ENCODE measurements at regions not wholly inside any gene's neighbourhood (a gene's known extent, or its start where the extent isn't known, plus 50 kb on each side); places are given as distances from the start of the nearest gene placed in this dataset.

- H3K9me3 ChIP-seq, result no peaks in the 10 kb centered on the region
- H4K20me1 ChIP-seq, result no peaks in the 10 kb centered on the region
- H3K9ac ChIP-seq, result no peak overlapping the region
- H3K4me1 ChIP-seq, result 0 out of 2 replicates have a peak, but pooled peaks cover 4% of the 10 kb centered on the region
- H3K36me3 ChIP-seq, result no peaks in the 10 kb centered on the region
- no peak overlapping the region for H3K4me3 ChIP-seq
- H3K27me3 ChIP-seq, result no peaks in the 10 kb centered on the region
- TF ChIP-seq Cebpa-rat (IDR thresholded peaks at IDR 0.05), result no peak
- no peak overlapping the region for H3K27ac ChIP-seq
- H3K4me2 ChIP-seq, result no peak overlapping the region
Observed at GRCh38 chr13:106143392-106143791, 392.1 kb downstream of the EFNB2 start.

- H3K4me3 ChIP-seq, result no peak overlapping the region
- H3K4me2 ChIP-seq, result no peak overlapping the region
- no peaks in the 10 kb centered on the region for H3K4me1 ChIP-seq
- H3K9me3 ChIP-seq, result no peaks in the 10 kb centered on the region
- H3K36me3 ChIP-seq, result no peaks in the 10 kb centered on the region
- H3K27ac ChIP-seq, result no peak overlapping the region
- H3K9ac ChIP-seq, result no peak overlapping the region
- no peaks in the 10 kb centered on the region for H4K20me1 ChIP-seq
- no peak for TF ChIP-seq Cebpa-rat (IDR thresholded peaks at IDR 0.05)
- H3K27me3 ChIP-seq, result no peaks in the 10 kb centered on the region
Observed at GRCh38 chr13:106140476-106140875, 395.0 kb downstream of the EFNB2 start.

- no peak overlapping the region for H3K4me2 ChIP-seq
- no peak overlapping the region for H3K4me3 ChIP-seq
- no peaks in the 10 kb centered on the region for H3K9me3 ChIP-seq
- no peak for TF ChIP-seq Cebpa-rat (IDR thresholded peaks at IDR 0.05)
- no peaks in the 10 kb centered on the region for H3K36me3 ChIP-seq
- no peak overlapping the region for H3K9ac ChIP-seq
- H3K27ac ChIP-seq, result no peak overlapping the region
- no peaks in the 10 kb centered on the region for H3K27me3 ChIP-seq
- no peaks in the 10 kb centered on the region for H3K4me1 ChIP-seq
- H4K20me1 ChIP-seq, result no peaks in the 10 kb centered on the region
Observed at GRCh38 chr13:106139942-106140341, 395.5 kb downstream of the EFNB2 start.

DNA sequence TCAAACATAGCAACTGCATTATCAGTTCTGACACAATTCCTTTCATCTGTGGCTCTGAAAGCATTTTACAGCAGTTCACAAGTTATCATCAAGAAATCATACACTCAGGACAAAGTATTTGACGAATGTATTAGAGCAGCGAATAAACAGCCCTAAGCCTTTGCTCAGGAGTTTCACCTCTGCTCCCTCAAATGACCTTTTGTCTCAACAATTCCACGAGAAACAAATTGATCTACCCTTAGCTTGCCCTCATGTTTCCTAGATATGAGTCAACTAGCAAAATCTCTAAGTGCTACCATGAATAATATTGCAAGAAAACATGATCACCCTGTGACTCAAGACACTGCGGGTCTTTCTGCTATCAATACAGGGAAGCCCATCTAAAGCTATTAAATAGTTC lies 396.1 kb downstream of the EFNB2 start:
- Histone ChIP-seq H3K27me3 (no peaks in the 10 kb centered on the region), H3K36me3 (no peaks in the 10 kb centered on the region), H4K20me1 (no peaks in the 10 kb centered on the region), H3K4me3 (no peak overlapping the region), H3K9me3 (peaks cover 4% of the 10 kb centered on the region), H3K9ac (no peak overlapping the region), H3K4me2 (no peak overlapping the region), H3K27ac (no peak overlapping the region), H3K4me1 (no peaks in the 10 kb centered on the region)
- no peak for TF ChIP-seq Cebpa-rat (IDR thresholded peaks at IDR 0.05)

- Histone ChIP-seq H3K9me3 (peaks cover 11% of the 10 kb centered on the region), H3K27ac (no peak overlapping the region), H3K9ac (no peak overlapping the region), H3K36me3 (no peaks in the 10 kb centered on the region), H3K4me3 (no peak overlapping the region), H3K4me1 (no peaks in the 10 kb centered on the region), H4K20me1 (no peaks in the 10 kb centered on the region), H3K4me2 (no peak overlapping the region), H3K27me3 (no peaks in the 10 kb centered on the region)
- no peak for TF ChIP-seq Cebpa-rat (IDR thresholded peaks at IDR 0.05)
Observed at GRCh38 chr13:106138620-106139019, 396.8 kb downstream of the EFNB2 start.

DNA sequence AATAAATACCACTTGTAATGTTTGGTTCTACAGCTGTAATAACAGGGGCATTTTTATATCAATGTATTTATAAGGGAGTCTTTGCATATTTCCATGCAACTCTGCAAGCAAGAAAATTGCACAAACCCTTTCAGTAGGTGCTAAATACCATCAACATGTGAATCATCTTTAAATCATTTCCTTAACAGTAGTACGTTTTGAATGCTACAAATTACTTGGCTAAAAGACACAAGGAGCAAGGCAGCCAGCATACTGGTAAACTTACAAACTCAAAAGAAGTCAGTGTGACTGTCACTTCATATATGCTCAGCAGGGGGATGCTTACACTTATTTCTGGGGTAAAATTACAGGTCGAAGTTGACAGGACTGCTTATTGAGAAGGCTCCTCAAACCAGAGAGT lies 402.4 kb downstream of the EFNB2 start:
- no peaks in the 10 kb centered on the region for H4K20me1 ChIP-seq
- no peak for TF ChIP-seq Cebpa-rat (IDR thresholded peaks at IDR 0.05)
- H3K36me3 ChIP-seq, result no peaks in the 10 kb centered on the region
- no peaks in the 10 kb centered on the region for H3K4me1 ChIP-seq
- H3K27me3 ChIP-seq, result no peaks in the 10 kb centered on the region
- H3K4me2 ChIP-seq, result no peak overlapping the region
- no peak overlapping the region for H3K9ac ChIP-seq
- peaks cover 18% of the 10 kb centered on the region for H3K9me3 ChIP-seq
- no peak overlapping the region for H3K27ac ChIP-seq
- H3K4me3 ChIP-seq, result no peak overlapping the region

GRCh38 chr13:106132216-106132615 lies 403.2 kb downstream of the EFNB2 start:
- Histone ChIP-seq H3K36me3 (no peaks in the 10 kb centered on the region), H3K9ac (no peak overlapping the region), H3K4me2 (no peak overlapping the region), H3K27me3 (no peaks in the 10 kb centered on the region), H4K20me1 (no peaks in the 10 kb centered on the region), H3K4me3 (no peak overlapping the region), H3K4me1 (no peaks in the 10 kb centered on the region), H3K27ac (no peak overlapping the region), H3K9me3 (peaks cover 18% of the 10 kb centered on the region)
- no peak for TF ChIP-seq Cebpa-rat (IDR thresholded peaks at IDR 0.05)

DNA sequence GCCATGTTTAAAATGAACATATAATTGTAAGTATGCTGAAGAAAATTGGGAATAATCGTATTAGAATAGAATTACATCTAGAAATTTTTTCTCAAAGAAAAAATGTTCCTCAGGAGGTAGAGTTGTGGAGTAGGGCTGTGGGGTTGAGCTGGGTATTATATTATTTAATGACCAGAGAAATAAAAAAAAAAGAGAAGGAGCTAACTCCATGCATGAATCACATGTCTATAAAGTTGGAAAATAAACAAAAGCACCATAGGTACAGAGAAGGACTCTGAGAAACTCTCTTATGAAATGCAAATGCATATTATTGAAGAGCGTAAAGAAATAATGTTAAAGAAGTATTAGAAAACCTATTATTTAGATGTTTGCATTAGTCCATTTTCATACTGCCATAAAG lies 405.5 kb downstream of the EFNB2 start:
- TF ChIP-seq Cebpa-rat (IDR thresholded peaks at IDR 0.05), result no peak
- Histone ChIP-seq H3K27ac (no peak overlapping the region), H4K20me1 (no peaks in the 10 kb centered on the region), H3K36me3 (no peaks in the 10 kb centered on the region), H3K9me3 (peaks cover 18% of the 10 kb centered on the region), H3K4me2 (no peak overlapping the region), H3K9ac (no peak overlapping the region), H3K4me3 (no peak overlapping the region), H3K27me3 (no peaks in the 10 kb centered on the region), H3K4me1 (no peaks in the 10 kb centered on the region)

DNA sequence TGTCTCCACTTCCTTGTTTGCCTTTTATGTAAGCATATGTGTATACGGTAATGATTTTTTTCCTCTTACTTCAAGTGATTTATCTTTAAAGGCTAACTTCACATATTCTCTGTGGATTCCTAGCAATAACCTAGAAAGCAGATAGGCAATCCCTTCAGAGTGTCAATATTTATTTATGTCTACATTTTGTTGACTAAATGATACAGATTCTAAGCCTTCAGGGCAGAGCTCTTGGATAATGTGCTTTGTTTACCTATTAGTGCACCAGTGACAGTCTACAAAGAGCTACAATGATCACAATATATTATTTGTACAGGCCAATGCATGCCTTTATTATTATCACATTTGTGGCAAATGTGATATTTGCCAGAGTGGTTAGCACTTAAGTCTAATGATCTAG lies 406.2 kb downstream of the EFNB2 start:
- Histone ChIP-seq H3K27me3 (no peaks in the 10 kb centered on the region), H3K36me3 (no peaks in the 10 kb centered on the region), H3K4me2 (no peak overlapping the region), H4K20me1 (no peaks in the 10 kb centered on the region), H3K9me3 (peaks cover 14% of the 10 kb centered on the region), H3K4me3 (no peak overlapping the region), H3K4me1 (no peaks in the 10 kb centered on the region), H3K27ac (no peak overlapping the region), H3K9ac (no peak overlapping the region)
- no peak for TF ChIP-seq Cebpa-rat (IDR thresholded peaks at IDR 0.05)

- H3K4me1 ChIP-seq, result peaks cover 19% of the 10 kb centered on the region
- H3K9ac ChIP-seq, result no peak overlapping the region
- no peaks in the 10 kb centered on the region for H4K20me1 ChIP-seq
- no peaks in the 10 kb centered on the region for H3K27me3 ChIP-seq
- TF ChIP-seq Cebpa-rat (IDR thresholded peaks at IDR 0.05), result no peak
- peak overlapping the region; percentile 45 for H3K4me2 ChIP-seq
- H3K36me3 ChIP-seq, result no peaks in the 10 kb centered on the region
- peaks cover 6% of the 10 kb centered on the region; the same call in 1 of the 2 replicates for H3K9me3 ChIP-seq
- no peak overlapping the region for H3K4me3 ChIP-seq
- no peak overlapping the region for H3K27ac ChIP-seq
Observed at GRCh38 chr13:106122234-106122633, 413.2 kb downstream of the EFNB2 start.

GRCh38 chr13:106121173-106121754 lies 414.2 kb downstream of the EFNB2 start:
- H3K36me3 ChIP-seq, result no peaks in the 10 kb centered on the region
- no peak for TF ChIP-seq Cebpa-rat (IDR thresholded peaks at IDR 0.05)
- H3K4me2 ChIP-seq, result no peak overlapping the region
- no peak overlapping the region for H3K4me3 ChIP-seq
- no peaks in the 10 kb centered on the region for H3K27me3 ChIP-seq
- no peak overlapping the region for H3K9ac ChIP-seq
- H4K20me1 ChIP-seq, result no peaks in the 10 kb centered on the region
- peaks cover 6% of the 10 kb centered on the region; the same call in 1 of the 2 replicates for H3K9me3 ChIP-seq
- H3K4me1 ChIP-seq, result peaks cover 19% of the 10 kb centered on the region
- H3K27ac ChIP-seq, result no peak overlapping the region
